H9 (cell line): ENCODE measurements at regions not wholly inside any gene's neighbourhood (a gene's known extent, or its start where the extent isn't known, plus 50 kb on each side); places are given as distances from the start of the nearest gene placed in this dataset.
"Not testable (repeated sequence)": the region's sequence is repeated elsewhere in the genome, so short reads cannot be mapped to it uniquely, and the experiment has no call there.

Source experiments
- DNase-seq: peaks from one replicate; pipeline ENCODE4 v3.0.0-alpha.2; 2017
- H2AFZ ChIP-seq: one replicate; pipeline ENCODE4 v1.6.1; 2013; ENCODE audit warnings: mild to moderate bottlenecking, low read length, control low read depth, moderate library complexity
- H2AK5ac ChIP-seq: 2 replicates; pipeline ENCODE4 v1.6.1; 2013; ENCODE audit warnings: low read length, control low read depth, mixed read lengths; ENCODE audit not compliant: insufficient read length
- H2BK120ac ChIP-seq: one replicate; pipeline ENCODE4 v1.6.1; 2013; ENCODE audit warnings: low read depth, mild to moderate bottlenecking, low read length, control low read depth, inconsistent platforms; ENCODE audit not compliant: poor library complexity, severe bottlenecking
- H2BK12ac ChIP-seq: 2 replicates; pipeline ENCODE4 v1.6.1; 2013; ENCODE audit warnings: low read length, control low read depth, mixed read lengths, low read depth; ENCODE audit not compliant: insufficient read length
- H2BK15ac ChIP-seq: 2 replicates; pipeline ENCODE4 v1.6.1; 2013; ENCODE audit warnings: low read depth, low read length, control low read depth
- H2BK20ac ChIP-seq: one replicate; pipeline ENCODE4 v1.6.1; 2013; ENCODE audit warnings: low read depth, mild to moderate bottlenecking, low read length, control low read depth, inconsistent platforms; ENCODE audit not compliant: poor library complexity, severe bottlenecking
- H2BK5ac ChIP-seq: 2 replicates; pipeline ENCODE4 v1.6.1; 2013; ENCODE audit warnings: low read length, control low read depth, mixed read lengths; ENCODE audit not compliant: insufficient read length
- H3K14ac ChIP-seq: 2 replicates; pipeline ENCODE4 v1.6.1; 2013; ENCODE audit warnings: low read length, control low read depth; ENCODE audit not compliant: insufficient read depth
- H3K18ac ChIP-seq: 2 replicates; pipeline ENCODE4 v1.6.1; 2013; ENCODE audit warnings: low read depth, mild to moderate bottlenecking, mixed read lengths, low read length, control low read depth; ENCODE audit not compliant: insufficient read length
- H3K23ac ChIP-seq: 2 replicates; pipeline ENCODE4 v1.6.1; 2013; ENCODE audit warnings: low read length, control low read depth, mixed read lengths, low read depth; ENCODE audit not compliant: insufficient read length
- H3K23me2 ChIP-seq: 2 replicates; pipeline ENCODE4 v1.6.1; 2013; ENCODE audit warnings: low read depth, mild to moderate bottlenecking, mixed read lengths, low read length, control low read depth; ENCODE audit not compliant: insufficient read length, poor library complexity, severe bottlenecking
- H3K27ac ChIP-seq: 2 replicates; pipeline ENCODE4 v1.5.1; 2013; ENCODE audit warnings: low read length, control low read depth, mixed read lengths, low read depth; ENCODE audit not compliant: insufficient read length
- H3K27me3 ChIP-seq: 2 replicates; pipeline ENCODE4 v1.6.1; 2013; ENCODE audit warnings: low read length, control low read depth, inconsistent platforms; ENCODE audit not compliant: insufficient read depth
- H3K4ac ChIP-seq: 2 replicates; pipeline ENCODE4 v1.6.1; 2013; ENCODE audit warnings: low read depth, mild to moderate bottlenecking, control low read depth, inconsistent platforms, low read length, moderate library complexity
- H3K4me1 ChIP-seq: 2 replicates; pipeline ENCODE4 v1.6.1; 2013; ENCODE audit warnings: low read length, control low read depth, inconsistent platforms; ENCODE audit not compliant: insufficient read depth
- H3K4me2 ChIP-seq: 2 replicates; pipeline ENCODE4 v1.6.1; 2013; ENCODE audit warnings: low read length, control low read depth, mixed read lengths; ENCODE audit not compliant: insufficient read length, insufficient read depth
- H3K56ac ChIP-seq: 2 replicates; pipeline ENCODE4 v1.6.1; 2013; ENCODE audit warnings: low read depth, mild to moderate bottlenecking, mixed read lengths, low read length, control low read depth; ENCODE audit not compliant: insufficient read length
- H3K79me1 ChIP-seq: 2 replicates; pipeline ENCODE4 v1.6.1; 2013; ENCODE audit warnings: low read depth, mild to moderate bottlenecking, moderate library complexity, low read length, control low read depth, inconsistent platforms; ENCODE audit not compliant: insufficient read depth, poor library complexity, severe bottlenecking
- H3K79me2 ChIP-seq: 2 replicates; pipeline ENCODE4 v1.6.1; 2013; ENCODE audit warnings: low read length, control low read depth, inconsistent platforms; ENCODE audit not compliant: insufficient read depth
- H3K9ac ChIP-seq: 2 replicates; pipeline ENCODE4 v1.6.1; 2013; ENCODE audit warnings: low read length, control low read depth, mixed read lengths; ENCODE audit not compliant: insufficient read length; ENCODE audit errors: extremely low read depth
- H3K9me3 ChIP-seq: one replicate; pipeline ENCODE4 v1.6.1; 2013; ENCODE audit warnings: low read depth, low read length, inconsistent platforms; ENCODE audit not compliant: control insufficient read depth
- H3T11ph ChIP-seq: one replicate; pipeline ENCODE4 v1.6.1; 2013; ENCODE audit warnings: mild to moderate bottlenecking, low read length, control low read depth, inconsistent platforms
- H4K20me1 ChIP-seq: one replicate; pipeline ENCODE4 v1.6.1; 2013; ENCODE audit not compliant: control insufficient read depth, insufficient read length, insufficient read depth
- H4K5ac ChIP-seq: 2 replicates; pipeline ENCODE4 v1.6.1; 2013; ENCODE audit warnings: low read depth, mild to moderate bottlenecking, mixed read lengths, low read length, control low read depth; ENCODE audit not compliant: insufficient read length
- H4K8ac ChIP-seq: replicated peaks from 2 replicates; pipeline ENCODE4 v1.6.1; 2013; ENCODE audit warnings: low read length, control low read depth, mixed read lengths, low read depth; ENCODE audit not compliant: insufficient read length
- H4K91ac ChIP-seq: 2 replicates; pipeline ENCODE4 v1.6.1; 2013; ENCODE audit warnings: low read depth, mild to moderate bottlenecking, moderate library complexity, mixed read lengths, low read length, control low read depth; ENCODE audit not compliant: insufficient read length
- H3K27ac Mint-ChIP-seq, 3 experiments: 2 replicates in 2 of 3; 3 replicates in 1 of 3; pipeline ENCODE4 v1.8.0; 2020 to 2021; ENCODE audit warnings: mixed read lengths in 3 of 3, mild to moderate bottlenecking in 1 of 3, moderate library complexity in 1 of 3
- H3K27me3 Mint-ChIP-seq: 2 replicates; pipeline ENCODE4 v1.8.0; 2021; ENCODE audit warnings: low read depth, mild to moderate bottlenecking, moderate library complexity, mixed read lengths
- H3K36me3 Mint-ChIP-seq, 3 experiments: 2 replicates in 2 of 3; 3 replicates in 1 of 3; pipeline ENCODE4 v1.8.0; 2020 to 2021; ENCODE audit warnings: low read depth in 3 of 3, mixed read lengths in 3 of 3; ENCODE audit not compliant: insufficient read depth in 1 of 3
- H3K4me1 Mint-ChIP-seq, 2 experiments: 2 replicates each; pipeline ENCODE4 v1.8.0; 2020; ENCODE audit warnings: mixed read lengths in 2 of 2
- H3K4me3 Mint-ChIP-seq, 2 experiments: 2 replicates in 1 of 2; 3 replicates in 1 of 2; pipeline ENCODE4 v1.8.0; 2020 to 2021; ENCODE audit warnings: mild to moderate bottlenecking in 2 of 2, mixed read lengths in 2 of 2, moderate library complexity in 1 of 2
- H3K9me3 Mint-ChIP-seq, 2 experiments: 2 replicates in 1 of 2; 3 replicates in 1 of 2; pipeline ENCODE4 v1.8.0; 2020; ENCODE audit warnings: mild to moderate bottlenecking in 2 of 2, mixed read lengths in 2 of 2, moderate library complexity in 1 of 2
- WGBS: extraction: QIAGEN DNeasy Blood & Tissue Kit; methylation state at CpG from one replicate; pipeline ENCODE4 v1.1.7; 2013; ENCODE audit warnings: missing lambda C conversion rate, low lambda C conversion rate, mixed read lengths; ENCODE audit not compliant: insufficient read length; ENCODE audit errors: extremely low coverage; 5-methylcytosine and 5-hydroxymethylcytosine counted together
- TF ChIP-seq, protein P1 (sequence below): fragments of 200-600 bp; sonication (generic); conservative IDR thresholded peaks from 3 replicates; pipeline ENCODE4 v1.8.0; 2021; ENCODE audit warnings: antibody characterized with exemption, mild to moderate bottlenecking

GRCh38 chr11:112624431-112624830 lies 336.8 kb upstream of the NCAM1 start:
- Histone ChIP-seq H3K4ac (no peak overlapping the region), H3K9ac (no peak overlapping the region), H3K56ac (no peak overlapping the region), H2BK12ac (no peak overlapping the region), H4K20me1 (no peaks in the 10 kb centered on the region), H2BK5ac (no peak overlapping the region), H3K23me2 (no peaks in the 10 kb centered on the region), H2AFZ (no peak overlapping the region), H3K79me2 (no peaks in the 10 kb centered on the region), H3K4me2 (no peak overlapping the region), H3K27me3 (no peaks in the 10 kb centered on the region), H4K8ac (no peak overlapping the region), H4K5ac (no peak overlapping the region), H3T11ph (no peak overlapping the region), H3K9me3 (no peaks in the 10 kb centered on the region), H2BK15ac (no peak overlapping the region), H4K91ac (no peak overlapping the region), H3K23ac (no peak overlapping the region), H3K79me1 (no peaks in the 10 kb centered on the region), H2BK20ac (no peak overlapping the region), H3K14ac (no peak overlapping the region), H3K27ac (no peak overlapping the region), H2AK5ac (no peak overlapping the region), H2BK120ac (no peak overlapping the region), H3K18ac (no peak overlapping the region), H3K4me1 (no peaks in the 10 kb centered on the region)
- peaks cover 0 to 4% of the 10 kb centered on the region in 2 experiments; a peak in 1 of 4 replicates for H3K4me1 Mint-ChIP-seq
- H3K27me3 Mint-ChIP-seq = peaks cover 1% of the 10 kb centered on the region
- H3K9me3 Mint-ChIP-seq = peaks cover 3 to 5% of the 10 kb centered on the region in 2 experiments; a peak in 3 of 5 replicates
- H3K36me3 Mint-ChIP-seq = peaks cover 0 to 5% (median 0%) of the 10 kb centered on the region in 3 experiments; a peak in 3 of 7 replicates
- TF ChIP-seq, protein P1, sequence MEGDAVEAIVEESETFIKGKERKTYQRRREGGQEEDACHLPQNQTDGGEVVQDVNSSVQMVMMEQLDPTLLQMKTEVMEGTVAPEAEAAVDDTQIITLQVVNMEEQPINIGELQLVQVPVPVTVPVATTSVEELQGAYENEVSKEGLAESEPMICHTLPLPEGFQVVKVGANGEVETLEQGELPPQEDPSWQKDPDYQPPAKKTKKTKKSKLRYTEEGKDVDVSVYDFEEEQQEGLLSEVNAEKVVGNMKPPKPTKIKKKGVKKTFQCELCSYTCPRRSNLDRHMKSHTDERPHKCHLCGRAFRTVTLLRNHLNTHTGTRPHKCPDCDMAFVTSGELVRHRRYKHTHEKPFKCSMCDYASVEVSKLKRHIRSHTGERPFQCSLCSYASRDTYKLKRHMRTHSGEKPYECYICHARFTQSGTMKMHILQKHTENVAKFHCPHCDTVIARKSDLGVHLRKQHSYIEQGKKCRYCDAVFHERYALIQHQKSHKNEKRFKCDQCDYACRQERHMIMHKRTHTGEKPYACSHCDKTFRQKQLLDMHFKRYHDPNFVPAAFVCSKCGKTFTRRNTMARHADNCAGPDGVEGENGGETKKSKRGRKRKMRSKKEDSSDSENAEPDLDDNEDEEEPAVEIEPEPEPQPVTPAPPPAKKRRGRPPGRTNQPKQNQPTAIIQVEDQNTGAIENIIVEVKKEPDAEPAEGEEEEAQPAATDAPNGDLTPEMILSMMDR = no peak
- WGBS = no CpG with 5 or more reads among the region's 4 CpGs
- no peak for DNase-seq
- no peak overlapping the region for H3K27ac Mint-ChIP-seq
- H3K4me3 Mint-ChIP-seq = no peak overlapping the region

GRCh38 chr11:112624971-112625370 lies 336.2 kb upstream of the NCAM1 start:
- no CpG with 5 or more reads among the region's 2 CpGs for WGBS
- H3K36me3 Mint-ChIP-seq, H2BK120ac ChIP-seq, H3K79me1 ChIP-seq, H4K91ac ChIP-seq, H2AK5ac ChIP-seq, H3K27me3 ChIP-seq, H3K56ac ChIP-seq, H4K8ac ChIP-seq, H3K27ac Mint-ChIP-seq, H2BK12ac ChIP-seq, H3K9me3 ChIP-seq, H3K4me3 Mint-ChIP-seq, H4K20me1 ChIP-seq, H2AFZ ChIP-seq, DNase-seq, H3K4ac ChIP-seq, H2BK15ac ChIP-seq, H3K4me1 Mint-ChIP-seq, H3K27me3 Mint-ChIP-seq, H2BK5ac ChIP-seq, H3K23me2 ChIP-seq, H3K27ac ChIP-seq, H4K5ac ChIP-seq, H3K9ac ChIP-seq, H2BK20ac ChIP-seq, H3T11ph ChIP-seq, H3K23ac ChIP-seq, H3K4me1 ChIP-seq, H3K18ac ChIP-seq, H3K4me2 ChIP-seq, H3K14ac ChIP-seq, H3K9me3 Mint-ChIP-seq, H3K79me2 ChIP-seq: not testable (repeated sequence)
